Mucosa of stomach (tissue), 1 donor: ENCODE measurements at regions not wholly inside any gene's neighbourhood (a gene's known extent, or its start where the extent isn't known, plus 50 kb on each side); places are given as distances from the start of the nearest gene placed in this dataset.

Experiments used
- H3K27me3 ChIP-seq: one replicate; pipeline ENCODE4 v1.7.0; 2013; ENCODE audit warnings: mild to moderate bottlenecking, low read length; ENCODE audit not compliant: control insufficient read depth, insufficient read depth
- H3K36me3 ChIP-seq: one replicate; pipeline ENCODE4 v1.7.0; 2013; ENCODE audit warnings: low read length; ENCODE audit not compliant: control insufficient read depth, insufficient read depth
- H3K4me1 ChIP-seq: one replicate; pipeline ENCODE4 v1.7.0; 2013; ENCODE audit warnings: mild to moderate bottlenecking, low read length; ENCODE audit not compliant: control insufficient read depth, insufficient read depth
- H3K4me3 ChIP-seq: one replicate; pipeline ENCODE4 v1.7.0; 2013; ENCODE audit warnings: low read length
- H3K9ac ChIP-seq: one replicate; pipeline ENCODE4 v1.7.0; 2013; ENCODE audit warnings: mild to moderate bottlenecking, low read length, moderate library complexity
- H3K9me3 ChIP-seq: one replicate; pipeline ENCODE4 v1.7.0; 2013; ENCODE audit warnings: mild to moderate bottlenecking, low read length, moderate library complexity; ENCODE audit not compliant: control insufficient read depth
- donor health status: Pancreatic carcinoma.

DNA sequence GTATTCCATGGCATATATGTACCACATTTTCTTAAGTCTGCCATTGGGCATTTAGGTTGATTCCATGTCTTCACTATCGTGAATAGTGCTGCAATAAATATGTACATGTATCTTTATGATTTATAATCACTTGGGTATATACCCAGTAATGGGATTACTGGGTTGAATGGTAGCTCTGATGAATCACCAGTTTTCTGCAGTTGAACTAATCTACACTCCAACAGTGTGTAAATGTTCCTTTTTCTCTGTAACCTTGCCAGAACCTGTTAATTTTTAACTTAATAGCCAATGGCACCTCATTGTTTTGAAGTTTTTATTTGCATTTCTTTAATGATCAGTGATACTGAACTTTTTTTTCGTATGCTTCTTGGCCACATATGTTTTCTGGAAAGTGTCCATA lies 152.5 kb downstream of the CCNG2 start:
- Histone ChIP-seq H3K9me3 (no peaks in the 10 kb centered on the region), H3K4me3 (no peak overlapping the region), H3K27me3 (no peaks in the 10 kb centered on the region), H3K9ac (no peak overlapping the region), H3K36me3 (no peaks in the 10 kb centered on the region), H3K4me1 (no peaks in the 10 kb centered on the region)

DNA sequence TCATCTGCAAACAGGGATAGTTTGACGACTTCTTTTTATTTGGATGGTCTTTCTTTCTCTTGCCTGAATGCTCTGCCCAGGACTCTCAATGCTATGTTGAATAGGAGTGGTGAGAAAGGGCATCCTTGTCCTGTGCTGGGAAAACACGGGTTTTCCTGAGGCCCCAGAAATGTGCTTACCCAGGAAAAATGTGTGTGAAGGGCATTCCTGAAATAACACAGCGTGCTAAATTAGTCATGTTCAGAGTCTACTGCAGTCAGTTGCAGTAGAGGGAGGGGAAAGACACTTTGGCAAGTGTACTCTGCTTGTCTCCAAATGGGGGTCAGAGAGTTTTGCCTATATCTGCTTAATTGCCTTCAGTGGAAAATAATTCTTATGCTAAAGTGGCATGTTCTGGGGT lies 153.9 kb downstream of the CCNG2 start:
- H3K36me3 ChIP-seq = no peaks in the 10 kb centered on the region
- no peaks in the 10 kb centered on the region for H3K9me3 ChIP-seq
- no peak overlapping the region for H3K4me3 ChIP-seq
- no peaks in the 10 kb centered on the region for H3K27me3 ChIP-seq
- H3K4me1 ChIP-seq = no peaks in the 10 kb centered on the region
- H3K9ac ChIP-seq = no peak overlapping the region

DNA sequence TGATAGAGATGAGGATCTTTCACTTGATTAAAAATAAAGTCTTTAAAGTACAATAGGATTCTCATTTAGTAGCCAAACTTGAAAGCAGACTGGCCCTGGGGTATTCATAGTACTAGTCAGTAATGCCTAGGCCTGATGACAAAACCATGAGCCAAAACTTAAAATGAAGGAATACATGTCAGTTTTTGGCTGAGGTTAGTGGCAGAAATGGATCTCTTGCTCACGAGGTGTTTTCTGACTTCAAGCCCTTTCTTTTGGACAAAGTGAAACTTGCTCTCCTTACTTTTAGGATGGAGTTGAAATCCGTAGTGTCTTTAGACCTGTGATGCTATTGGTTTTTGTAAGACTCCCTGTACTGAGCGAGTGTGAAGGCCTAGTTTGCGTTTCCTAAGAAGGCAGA lies 157.7 kb downstream of the CCNG2 start:
- Histone ChIP-seq H3K9me3 (peaks cover 5% of the 10 kb centered on the region), H3K4me3 (no peak overlapping the region), H3K4me1 (no peaks in the 10 kb centered on the region), H3K9ac (no peak overlapping the region), H3K27me3 (no peaks in the 10 kb centered on the region), H3K36me3 (no peaks in the 10 kb centered on the region)

DNA sequence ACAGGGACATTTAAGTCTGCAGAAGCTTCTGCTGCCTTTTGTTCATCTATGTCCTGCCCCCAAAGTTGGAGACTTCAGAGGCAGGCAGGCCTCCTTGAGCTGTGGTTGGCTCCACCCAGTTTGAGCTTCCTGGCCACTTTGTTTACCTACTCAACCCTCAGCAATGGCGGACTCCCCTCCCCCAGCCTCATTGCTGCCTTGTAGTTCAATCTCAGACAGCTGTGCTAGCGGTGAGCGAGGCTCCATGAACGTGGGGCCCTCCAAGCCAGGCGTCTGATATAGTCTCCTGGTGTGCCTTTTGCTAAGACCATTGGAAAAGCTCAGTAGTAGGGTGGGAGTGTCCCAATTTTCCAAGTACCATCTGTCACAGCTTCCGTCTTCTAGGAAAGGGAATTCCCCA lies 170.1 kb downstream of the CCNG2 start:
- Histone ChIP-seq H3K4me1 (no peaks in the 10 kb centered on the region), H3K9ac (no peak overlapping the region), H3K9me3 (peaks cover under 1% of the 10 kb centered on the region), H3K36me3 (no peaks in the 10 kb centered on the region), H3K27me3 (no peaks in the 10 kb centered on the region), H3K4me3 (no peak overlapping the region)

DNA sequence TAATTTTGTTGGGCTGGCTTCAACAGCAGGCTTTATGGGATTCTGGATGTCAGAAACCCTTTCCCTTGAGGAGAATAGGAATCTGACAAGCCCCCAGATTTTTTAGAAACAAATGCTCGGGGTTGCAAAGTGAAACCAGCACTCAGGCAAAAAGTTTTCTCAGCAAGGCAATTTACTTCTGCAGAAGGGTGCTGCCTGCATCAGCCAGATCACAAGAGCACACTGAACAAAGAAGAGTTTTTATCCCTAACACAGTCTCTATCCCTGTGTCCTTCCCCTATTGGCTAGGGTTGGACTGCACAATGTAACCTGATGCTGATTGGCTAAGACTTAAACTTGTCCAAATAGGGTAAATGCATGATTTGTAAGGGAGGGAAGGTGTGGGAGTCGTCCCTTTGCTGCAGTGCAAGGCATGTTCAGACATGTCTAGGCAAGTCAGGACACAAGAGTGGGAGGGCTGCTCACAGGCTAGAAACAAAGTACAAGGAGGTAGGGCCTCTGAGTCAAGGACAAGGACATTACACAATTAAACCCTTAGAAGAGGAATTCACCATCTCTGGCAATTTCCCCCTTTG lies 175.8 kb downstream of the CCNG2 start:
- Histone ChIP-seq H3K9ac (no peak overlapping the region), H3K4me3 (no peak overlapping the region), H3K9me3 (peaks cover 7% of the 10 kb centered on the region), H3K27me3 (no peaks in the 10 kb centered on the region), H3K36me3 (no peaks in the 10 kb centered on the region), H3K4me1 (no peaks in the 10 kb centered on the region)

DNA sequence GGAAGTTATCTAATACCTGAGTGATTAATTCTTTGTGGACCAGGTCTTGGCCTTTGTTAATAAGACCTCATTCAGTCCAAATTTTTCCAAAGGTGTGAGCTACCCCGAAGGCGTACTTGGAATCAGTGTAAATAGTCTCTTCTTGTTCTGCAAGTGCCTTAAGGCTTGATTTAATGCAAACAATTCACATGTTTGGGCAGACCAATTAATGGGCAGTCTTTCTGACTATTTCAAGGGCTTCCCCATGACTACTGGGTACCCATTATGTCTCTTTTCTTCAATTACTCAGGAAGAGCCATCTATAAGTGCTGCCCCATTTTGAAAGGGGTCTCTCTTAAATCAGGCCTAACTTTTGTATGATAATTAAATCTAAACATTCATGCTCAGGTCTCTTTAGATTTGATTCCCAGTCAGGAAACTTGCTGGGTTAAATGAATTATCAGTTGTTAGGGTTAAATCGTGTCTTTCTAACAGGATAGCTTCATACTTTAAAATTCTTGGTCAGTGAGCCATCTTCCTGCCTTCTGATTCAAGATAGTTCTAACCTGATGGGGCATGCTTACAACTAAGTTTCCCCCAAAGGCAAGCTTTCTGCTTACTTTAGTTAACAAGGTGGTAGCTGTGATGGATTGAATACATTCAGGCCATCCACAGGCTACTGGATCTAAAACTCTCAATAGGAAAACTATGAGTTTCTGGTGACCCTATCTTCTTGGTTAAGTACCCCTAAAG lies 179.6 kb downstream of the CCNG2 start:
- Histone ChIP-seq H3K4me1 (no peaks in the 10 kb centered on the region), H3K27me3 (no peaks in the 10 kb centered on the region), H3K4me3 (no peak overlapping the region), H3K9me3 (peaks cover 7% of the 10 kb centered on the region), H3K9ac (no peak overlapping the region), H3K36me3 (no peaks in the 10 kb centered on the region)

DNA sequence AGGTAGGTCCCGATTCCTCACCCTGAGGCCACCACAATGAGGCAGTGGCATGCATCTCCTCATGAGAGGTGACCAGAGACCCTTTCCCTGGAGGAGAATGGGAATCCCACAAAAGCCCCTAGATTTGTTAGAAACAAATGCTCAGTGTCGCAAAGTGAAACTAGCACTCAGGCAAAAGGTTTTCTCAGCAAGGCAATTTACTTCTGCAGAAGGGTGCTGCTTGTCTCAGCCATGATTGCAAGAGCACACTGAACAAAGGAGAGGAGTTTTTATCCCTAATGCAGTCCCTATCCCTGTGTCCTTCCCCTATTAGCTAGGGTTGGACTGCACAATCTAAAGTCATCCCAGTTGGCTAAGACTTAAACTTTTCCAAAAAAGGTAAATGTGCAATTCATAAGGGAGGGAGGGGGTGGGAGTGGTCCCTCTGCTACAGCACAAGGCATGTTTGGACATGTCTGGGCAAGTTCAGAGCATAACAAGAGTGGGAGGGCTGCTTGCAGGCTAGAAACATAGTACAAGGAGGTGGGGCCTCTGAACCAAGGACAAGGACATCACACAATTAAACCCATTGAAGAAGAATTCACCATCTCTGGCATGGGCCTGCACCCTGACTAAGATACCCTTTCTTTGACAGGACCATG lies 185.3 kb downstream of the CCNG2 start:
- Histone ChIP-seq H3K9ac (no peak overlapping the region), H3K9me3 (no peaks in the 10 kb centered on the region), H3K4me3 (no peak overlapping the region), H3K4me1 (peaks cover 12% of the 10 kb centered on the region), H3K36me3 (no peaks in the 10 kb centered on the region), H3K27me3 (no peaks in the 10 kb centered on the region)

DNA sequence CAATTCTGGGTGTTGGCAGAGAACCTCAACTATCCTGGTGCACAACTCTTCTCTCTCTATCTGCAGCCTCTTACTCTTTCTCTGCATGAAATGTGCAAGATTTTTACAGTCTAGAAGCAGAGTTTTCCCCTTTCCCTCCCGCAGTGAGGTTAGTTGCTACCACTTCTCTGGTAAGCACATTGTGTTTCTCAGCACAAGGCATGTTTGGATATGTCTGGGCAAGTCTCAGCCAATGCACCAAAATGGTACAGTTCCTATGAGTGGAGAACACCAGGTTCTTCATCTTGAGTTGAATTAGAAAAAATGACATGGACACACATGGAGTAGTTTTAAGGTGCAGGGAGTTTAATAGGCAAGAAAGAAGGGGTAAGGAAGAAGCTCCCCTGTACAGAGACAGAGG lies 187.0 kb downstream of the CCNG2 start:
- no peaks in the 10 kb centered on the region for H3K36me3 ChIP-seq
- H3K9me3 ChIP-seq = no peaks in the 10 kb centered on the region
- H3K9ac ChIP-seq = no peak overlapping the region
- no peak overlapping the region for H3K4me3 ChIP-seq
- peaks cover 24% of the 10 kb centered on the region for H3K4me1 ChIP-seq
- H3K27me3 ChIP-seq = no peaks in the 10 kb centered on the region

DNA sequence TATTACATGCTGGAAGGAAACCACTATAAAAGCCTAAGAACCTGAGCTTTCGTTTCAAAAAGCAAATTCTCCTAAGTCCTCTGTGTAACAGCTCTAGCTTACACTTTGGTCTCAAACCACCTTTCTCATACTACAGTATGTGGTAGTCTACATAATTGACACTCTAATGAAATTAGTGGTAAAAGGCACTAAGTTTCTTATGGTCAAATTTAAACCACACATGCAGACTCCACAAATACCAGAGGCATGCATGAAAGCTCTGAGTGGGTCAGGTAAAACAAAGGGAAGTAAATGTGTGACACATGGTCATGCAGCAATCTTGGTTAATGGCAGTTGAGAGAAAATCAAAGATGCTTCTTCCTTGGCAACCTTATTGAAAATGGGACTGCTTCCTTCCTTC lies 187.8 kb downstream of the CCNG2 start:
- Histone ChIP-seq H3K9ac (no peak overlapping the region), H3K36me3 (no peaks in the 10 kb centered on the region), H3K27me3 (no peaks in the 10 kb centered on the region), H3K9me3 (no peaks in the 10 kb centered on the region), H3K4me1 (peaks cover 24% of the 10 kb centered on the region), H3K4me3 (no peak overlapping the region)

DNA sequence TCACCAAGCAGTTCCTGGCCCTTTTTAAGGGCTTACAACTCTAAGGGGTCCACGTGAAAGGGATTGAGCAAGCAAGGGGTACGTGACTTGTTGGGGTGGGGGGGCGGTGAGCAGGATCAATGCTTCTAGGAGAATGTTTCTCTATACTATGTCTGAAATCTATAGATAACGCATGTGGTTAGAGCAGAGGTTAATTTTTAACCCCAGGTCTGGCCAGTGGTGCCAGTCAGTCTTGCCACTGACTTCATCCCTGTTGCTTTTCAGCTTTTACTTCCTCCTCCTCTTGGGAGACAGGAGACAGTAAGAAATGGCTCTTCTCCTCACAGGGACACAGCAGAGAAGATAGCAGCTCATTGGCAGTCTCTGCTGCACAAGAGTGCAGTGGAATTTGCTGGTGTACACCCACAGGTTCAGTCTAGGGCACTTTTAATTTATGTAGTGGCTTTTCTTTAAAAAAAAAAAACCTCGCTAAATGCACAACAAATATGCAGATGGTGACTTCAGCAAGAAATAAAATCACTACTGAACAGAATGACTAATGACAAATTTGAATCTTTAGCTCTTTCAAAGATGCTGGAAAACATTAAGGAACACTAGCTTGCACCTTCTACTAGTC lies 190.5 kb downstream of the CCNG2 start:
- Histone ChIP-seq H3K9me3 (no peaks in the 10 kb centered on the region), H3K9ac (no peak overlapping the region), H3K27me3 (no peaks in the 10 kb centered on the region), H3K4me1 (peaks cover 33% of the 10 kb centered on the region), H3K36me3 (no peaks in the 10 kb centered on the region), H3K4me3 (no peak overlapping the region)

DNA sequence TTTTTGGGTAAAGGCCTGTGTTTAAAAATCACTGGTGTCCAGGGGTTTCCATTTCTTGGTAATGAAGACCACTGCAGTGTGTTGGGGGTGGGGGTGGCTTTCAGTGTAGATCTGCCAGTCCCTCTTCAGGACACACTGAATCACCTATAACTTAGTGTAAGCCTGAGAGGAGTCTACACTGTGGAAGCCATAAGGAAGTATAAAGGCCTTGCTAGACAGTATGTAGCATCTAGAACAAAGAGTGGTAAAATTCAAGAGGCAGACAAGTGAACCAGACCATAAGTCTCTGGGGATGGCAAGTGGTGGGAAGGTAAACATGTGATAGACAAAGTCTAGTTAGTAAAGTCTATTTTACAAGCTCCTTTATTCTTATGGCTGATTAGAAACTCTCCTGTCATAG lies 191.8 kb downstream of the CCNG2 start:
- Histone ChIP-seq H3K9me3 (no peaks in the 10 kb centered on the region), H3K27me3 (no peaks in the 10 kb centered on the region), H3K36me3 (no peaks in the 10 kb centered on the region), H3K4me1 (peaks cover 40% of the 10 kb centered on the region), H3K4me3 (no peak overlapping the region), H3K9ac (no peak overlapping the region)

DNA sequence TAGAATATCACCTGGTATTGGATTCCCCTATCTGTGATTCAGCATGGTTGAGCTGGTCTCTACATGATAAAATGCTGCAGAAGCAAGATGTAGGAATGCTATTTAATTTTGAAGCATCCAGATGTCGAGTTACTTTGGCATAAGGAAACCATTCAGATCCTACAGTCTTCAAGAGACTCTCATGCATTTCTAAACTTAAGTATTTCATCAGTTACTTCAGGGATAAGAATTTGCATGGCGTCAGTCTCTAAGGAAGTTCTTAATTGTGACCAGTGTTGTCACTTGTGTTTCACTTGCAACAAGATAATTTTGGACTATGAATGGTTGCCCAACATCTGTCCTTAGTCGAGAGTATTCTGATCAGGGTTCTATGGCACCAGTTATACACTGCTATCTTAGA lies 192.4 kb downstream of the CCNG2 start:
- H3K36me3 ChIP-seq = no peaks in the 10 kb centered on the region
- no peaks in the 10 kb centered on the region for H3K27me3 ChIP-seq
- H3K9me3 ChIP-seq = no peaks in the 10 kb centered on the region
- H3K9ac ChIP-seq = no peak overlapping the region
- H3K4me1 ChIP-seq = peaks cover 40% of the 10 kb centered on the region
- no peak overlapping the region for H3K4me3 ChIP-seq
